Vagina (tissue), 2 donors: ENCODE measurements at regions not wholly inside any gene's neighbourhood (a gene's known extent, or its start where the extent isn't known, plus 50 kb on each side); places are given as distances from the start of the nearest gene placed in this dataset.

ENCODE experiments used
- CTCF ChIP-seq, 3 experiments: fragments of 450-650 bp in 2 of 3; fragments of 200-600 bp in 1 of 3; sonication (generic) in 1 of 3; IDR thresholded peaks; one replicate each; pipeline ENCODE4 v1.5.1; 2017 to 2019; ENCODE audit warnings: antibody characterized with exemption in 3 of 3, mild to moderate bottlenecking in 2 of 3, moderate library complexity in 2 of 3
- POLR2A ChIP-seq, 2 donors: fragments of 450-650 bp; IDR thresholded peaks; one replicate each; pipeline ENCODE4 v1.6.1; 2017; ENCODE audit warnings: antibody characterized with exemption in 2 of 2, mild to moderate bottlenecking in 2 of 2, moderate library complexity in 2 of 2
- POLR2AphosphoS5 ChIP-seq, 2 donors: sonication (generic); formaldehyde crosslinking; IDR thresholded peaks; one replicate each; pipeline ENCODE4 v1.9.0; 2017; ENCODE audit warnings: antibody characterized with exemption in 2 of 2, mild to moderate bottlenecking in 2 of 2, low read depth in 1 of 2; ENCODE audit not compliant: insufficient read depth in 1 of 2

DNA sequence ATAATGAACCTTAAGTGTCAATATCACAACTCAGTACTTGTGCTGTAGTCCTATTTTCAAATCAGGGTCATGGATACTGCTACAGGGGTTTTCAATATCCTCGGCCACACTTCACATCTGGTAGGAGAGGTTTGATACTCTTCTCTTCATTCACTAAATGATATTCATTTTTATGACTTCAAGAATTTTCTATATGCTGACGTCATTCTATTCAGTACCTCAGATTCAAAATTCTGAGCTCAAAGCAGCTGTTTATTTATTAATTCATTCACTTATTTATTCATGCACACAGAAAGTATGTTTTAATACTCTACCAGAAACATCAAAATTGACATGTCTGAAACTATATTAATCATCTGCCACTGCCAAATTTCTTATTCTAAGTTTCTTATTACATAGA, 866.9 kb upstream of the LRRTM1 start:
- TF ChIP-seq POLR2A (IDR thresholded peaks at IDR 0.05) (no peak), CTCF (IDR thresholded peaks at IDR 0.05) (no peak), POLR2AphosphoS5 (IDR thresholded peaks at IDR 0.05; ENCODE audit: insufficient read depth in 1 of 2, low read depth in 1 of 2) (no peak)
